WTC11 (cell line): ENCODE measurements at regions not wholly inside any gene's neighbourhood (a gene's known extent, or its start where the extent isn't known, plus 50 kb on each side); places are given as distances from the start of the nearest gene placed in this dataset.

ENCODE experiments used
- ATAC-seq: fragments of 200-7000 bp; cut with Tn5 transposase; 2 replicates; pipeline ENCODE4 v1.10.0; 2021; ENCODE audit warnings: mild to moderate bottlenecking, moderate library complexity
- CTCF ChIA-PET: fragments of 300-600 bp; sonication (Branson Sonifier 250); formaldehyde crosslinking; loops from one replicate; lab custom pipeline; 2021; ENCODE audit warnings: antibody characterized with exemption; lab: Charles Lee
- POLR2A ChIA-PET: fragments of 350-600 bp; sonication (Branson Sonifier 250); formaldehyde crosslinking; loops from one replicate; lab custom pipeline; 2021; ENCODE audit warnings: antibody characterized with exemption; lab: Charles Lee
- DNase-seq: peaks from one replicate; pipeline ENCODE4 v3.0.0; 2021; ENCODE audit warnings: low spot score
- H3K27ac Mint-ChIP-seq: 2 replicates; pipeline ENCODE4 v1.8.0; 2021; ENCODE audit warnings: mixed read lengths
- H3K27me3 Mint-ChIP-seq: 2 replicates; pipeline ENCODE4 v1.8.0; 2021; ENCODE audit warnings: low read depth, mild to moderate bottlenecking, moderate library complexity, mixed read lengths
- H3K36me3 Mint-ChIP-seq: 2 replicates; pipeline ENCODE4 v1.8.0; 2021; ENCODE audit warnings: mixed read lengths
- H3K4me1 Mint-ChIP-seq: 2 replicates; pipeline ENCODE4 v1.8.0; 2022; ENCODE audit warnings: mixed read lengths
- H3K4me3 Mint-ChIP-seq: 2 replicates; pipeline ENCODE4 v1.8.0; 2021; ENCODE audit warnings: mild to moderate bottlenecking, moderate library complexity, mixed read lengths
- H3K9me3 Mint-ChIP-seq: 2 replicates; pipeline ENCODE4 v1.8.0; 2021; ENCODE audit warnings: mixed read lengths
- ATF2 ChIP-seq: sonication (generic); formaldehyde crosslinking; IDR thresholded peaks from 2 replicates; pipeline ENCODE4 v1.8.1; 2022; ENCODE audit warnings: low read depth, missing genetic modification reagents, borderline replicate concordance
- ATF3 ChIP-seq: sonication (generic); formaldehyde crosslinking; conservative IDR thresholded peaks from 2 replicates; pipeline ENCODE4 v1.8.1; 2022; ENCODE audit warnings: mild to moderate bottlenecking, missing genetic modification reagents
- ATF6 ChIP-seq: sonication (generic); formaldehyde crosslinking; IDR thresholded peaks from 2 replicates; pipeline ENCODE4 v1.8.1; 2023; ENCODE audit warnings: mild to moderate bottlenecking, missing genetic modification reagents
- FOXK1 ChIP-seq: sonication (generic); formaldehyde crosslinking; IDR thresholded peaks from 2 replicates; pipeline ENCODE4 v1.8.0; 2022; ENCODE audit warnings: mild to moderate bottlenecking, moderate library complexity, missing genetic modification reagents
- GTF2I ChIP-seq: fragments of 250-450 bp; sonication (Bioruptor Pico); conservative IDR thresholded peaks from 2 replicates; pipeline ENCODE4 v1.4.0; 2021; ENCODE audit warnings: mild to moderate bottlenecking
- JAZF1 ChIP-seq: fragments of 250-450 bp; sonication (Bioruptor Pico); IDR thresholded peaks from 2 replicates; pipeline ENCODE4 v1.9.0; 2021; ENCODE audit warnings: moderate library complexity, mild to moderate bottlenecking, inconsistent platforms
- MXD4 ChIP-seq: fragments of 250-450 bp; sonication (Bioruptor Pico); IDR thresholded peaks from 2 replicates; pipeline ENCODE4 v1.8.0; 2021; ENCODE audit warnings: mild to moderate bottlenecking, moderate library complexity, borderline replicate concordance
- NFE2L1 ChIP-seq: sonication (generic); formaldehyde crosslinking; IDR thresholded peaks from 2 replicates; pipeline ENCODE4 v1.8.1; 2023; ENCODE audit warnings: missing genetic modification reagents
- NR3C1 ChIP-seq: sonication (generic); formaldehyde crosslinking; conservative IDR thresholded peaks from 2 replicates; pipeline ENCODE4 v1.8.1; 2023; ENCODE audit warnings: low read depth, mild to moderate bottlenecking, missing genetic modification reagents
- PRDM15 ChIP-seq: sonication (generic); formaldehyde crosslinking; IDR thresholded peaks from 2 replicates; pipeline ENCODE4 v1.8.0; 2022; ENCODE audit warnings: missing genetic modification reagents
- SMAD3 ChIP-seq: sonication (generic); formaldehyde crosslinking; IDR thresholded peaks from 2 replicates; pipeline ENCODE4 v1.8.0; 2022; ENCODE audit warnings: missing genetic modification reagents, mild to moderate bottlenecking, borderline replicate concordance
- TEAD1 ChIP-seq: sonication (generic); formaldehyde crosslinking; IDR thresholded peaks from 2 replicates; pipeline ENCODE4 v1.8.0; 2022; ENCODE audit warnings: mild to moderate bottlenecking, missing genetic modification reagents
- TEAD4 ChIP-seq: sonication (generic); formaldehyde crosslinking; IDR thresholded peaks from 2 replicates; pipeline ENCODE4 v1.8.0; 2022; ENCODE audit warnings: mild to moderate bottlenecking, missing genetic modification reagents
- USF2 ChIP-seq: sonication (generic); formaldehyde crosslinking; IDR thresholded peaks from 2 replicates; pipeline ENCODE4 v1.8.1; 2023; ENCODE audit warnings: mild to moderate bottlenecking, missing genetic modification reagents, moderate library complexity
- ZBTB43 ChIP-seq: sonication (generic); formaldehyde crosslinking; IDR thresholded peaks from 2 replicates; pipeline ENCODE4 v1.8.1; 2023; ENCODE audit warnings: mild to moderate bottlenecking, missing genetic modification reagents
- ZMAT4 ChIP-seq: fragments of 250-450 bp; sonication (Bioruptor Pico); IDR thresholded peaks from 2 replicates; pipeline ENCODE4 v1.9.0; 2021; ENCODE audit warnings: mild to moderate bottlenecking
- ZNF232 ChIP-seq: sonication (generic); formaldehyde crosslinking; IDR thresholded peaks from 2 replicates; pipeline ENCODE4 v1.8.0; 2022; ENCODE audit warnings: mild to moderate bottlenecking, missing genetic modification reagents
- ZNF396 ChIP-seq: fragments of 250-450 bp; sonication (Bioruptor Pico); IDR thresholded peaks from 2 replicates; pipeline ENCODE4 v1.8.0; 2021; ENCODE audit warnings: mild to moderate bottlenecking, moderate library complexity, borderline replicate concordance
- ZNF425 ChIP-seq: fragments of 250-450 bp; sonication (Bioruptor Pico); conservative IDR thresholded peaks from 2 replicates; pipeline ENCODE4 v1.9.0; 2021; ENCODE audit warnings: mild to moderate bottlenecking

- peaks cover 20% of the 10 kb centered on the region for H3K4me1 Mint-ChIP-seq
- H3K27ac Mint-ChIP-seq, result no peak overlapping the region
- CTCF ChIA-PET, result no interaction called here
These were observed 135.5 kb upstream of the F3 start for GRCh38 chr1:94677087-94677486.

GRCh38 chr1:94676686-94677085 lies 135.1 kb upstream of the F3 start:
- no peak for DNase-seq
- no peak overlapping the region for H3K4me3 Mint-ChIP-seq
- CTCF ChIA-PET, result no interaction called here
- TF ChIP-seq GTF2I (CRISPR knock-in tag), result no peak
- TF ChIP-seq SMAD3 (CRISPR knock-in tag), result no peak
- TF ChIP-seq NR3C1 (CRISPR knock-in tag), result no peak
- no peak for TF ChIP-seq ZNF425 (CRISPR knock-in tag)
- TF ChIP-seq MXD4 (CRISPR knock-in tag), result no peak
- no peak for TF ChIP-seq NFE2L1 (CRISPR knock-in tag)
- no peak for TF ChIP-seq JAZF1
- no peak for TF ChIP-seq TEAD4 (CRISPR knock-in tag)
- no peak for TF ChIP-seq TEAD1 (CRISPR knock-in tag)
- no peak for TF ChIP-seq ATF2 (CRISPR knock-in tag)
- no peak for TF ChIP-seq ZNF232 (CRISPR knock-in tag)
- no peak for TF ChIP-seq ZBTB43 (CRISPR knock-in tag)
- no peak for TF ChIP-seq USF2
- no peak for TF ChIP-seq ATF3 (CRISPR knock-in tag)
- TF ChIP-seq PRDM15 (CRISPR knock-in tag), result no peak
- H3K27ac Mint-ChIP-seq, result no peak overlapping the region
- peaks cover 6% of the 10 kb centered on the region; the same call in 1 of the 2 replicates for H3K36me3 Mint-ChIP-seq
- peaks cover 8% of the 10 kb centered on the region for H3K9me3 Mint-ChIP-seq
- POLR2A ChIA-PET, result interaction anchor here (0.6 kb wide), 1 partner anchor 718 kb away, joined by 3 read pairs; no protein-coding TSS in a partner anchor
- H3K27me3 Mint-ChIP-seq, result no peaks in the 10 kb centered on the region; the same call in 1 of the 2 replicates
- no peak for ATAC-seq
- H3K4me1 Mint-ChIP-seq, result peaks cover 20% of the 10 kb centered on the region

More at GRCh38 chr1:94677087-94677486, 135.5 kb upstream of the F3 start:
- TF ChIP-seq ATF6 (CRISPR knock-in tag) (no peak), ZMAT4 (no peak), FOXK1 (CRISPR knock-in tag) (no peak), ZNF396 (CRISPR knock-in tag) (no peak)
- no peak for ATAC-seq
- H3K9me3 Mint-ChIP-seq, result peaks cover 5% of the 10 kb centered on the region; the same call in 1 of the 2 replicates
- H3K36me3 Mint-ChIP-seq, result peaks cover 6% of the 10 kb centered on the region; the same call in 1 of the 2 replicates
- POLR2A ChIA-PET, result interaction anchor here (0.6 kb wide), 1 partner anchor 718 kb away, joined by 3 read pairs; no protein-coding TSS in a partner anchor
- H3K27me3 Mint-ChIP-seq, result no peaks in the 10 kb centered on the region
- DNase-seq, result no peak
- H3K4me3 Mint-ChIP-seq, result no peak overlapping the region
